NCI-H1417 (cell line): ENCODE measurements at regions not wholly inside any gene's neighbourhood (a gene's known extent, or its start where the extent isn't known, plus 50 kb on each side); places are given as distances from the start of the nearest gene placed in this dataset.

Source experiments
- DNase-seq, 3 experiments: peaks; one replicate each; lab custom pipeline; 2025; lab: John Stamatoyannopoulos, UW

- DNase-seq: no peak
Observed at GRCh38 chr16:86997058-86997457, 320.1 kb downstream of the C16orf95 start.

- no peak for DNase-seq
Observed at GRCh38 chr16:86998196-86999001, 318.8 kb downstream of the C16orf95 start.

- DNase-seq: no peak
Observed at GRCh38 chr16:87000001-87000400, 317.2 kb downstream of the C16orf95 start.

GRCh38 chr16:87002717-87003413, 314.3 kb downstream of the C16orf95 start:
- no peak for DNase-seq

- DNase-seq: no peak
Observed at GRCh38 chr16:87003414-87003755, 313.8 kb downstream of the C16orf95 start.

- no peak for DNase-seq
Observed at GRCh38 chr16:87006021-87006420, 311.2 kb downstream of the C16orf95 start.

GRCh38 chr16:87006789-87007745, 310.1 kb downstream of the C16orf95 start:
- no peak for DNase-seq

- DNase-seq: no peak
Observed at GRCh38 chr16:87007907-87008306, 309.3 kb downstream of the C16orf95 start.

- no peak for DNase-seq
Observed at GRCh38 chr16:87008664-87009063, 308.5 kb downstream of the C16orf95 start.

- no peak for DNase-seq
Observed at GRCh38 chr16:87012954-87013938, 303.9 kb downstream of the C16orf95 start.

GRCh38 chr16:87014112-87014511, 303.1 kb downstream of the C16orf95 start:
- DNase-seq: no peak

- DNase-seq: no peak
Observed at GRCh38 chr16:87015021-87015420, 302.2 kb downstream of the C16orf95 start.

- DNase-seq: no peak
Observed at GRCh38 chr16:87016046-87017035, 300.9 kb downstream of the C16orf95 start.

GRCh38 chr16:87017371-87018012, 299.7 kb downstream of the C16orf95 start:
- no peak for DNase-seq

- no peak for DNase-seq
Observed at GRCh38 chr16:87025676-87026075, 291.5 kb downstream of the C16orf95 start.

- DNase-seq: no peak
Observed at GRCh38 chr16:87027056-87027616, 290.1 kb downstream of the C16orf95 start.

- DNase-seq: no peak
Observed at GRCh38 chr16:87028481-87029320, 288.5 kb downstream of the C16orf95 start.

GRCh38 chr16:87032554-87032953, 284.6 kb downstream of the C16orf95 start:
- DNase-seq: no peak
